NCI-H187 (cell line): ENCODE measurements at regions not wholly inside any gene's neighbourhood (a gene's known extent, or its start where the extent isn't known, plus 50 kb on each side); places are given as distances from the start of the nearest gene placed in this dataset.
"Not testable (repeated sequence)": the region's sequence is repeated elsewhere in the genome, so short reads cannot be mapped to it uniquely, and the experiment has no call there.

ENCODE experiments used
- DNase-seq, 2 experiments: peaks; one replicate each; lab custom pipeline; 2025; lab: John Stamatoyannopoulos, UW

DNA sequence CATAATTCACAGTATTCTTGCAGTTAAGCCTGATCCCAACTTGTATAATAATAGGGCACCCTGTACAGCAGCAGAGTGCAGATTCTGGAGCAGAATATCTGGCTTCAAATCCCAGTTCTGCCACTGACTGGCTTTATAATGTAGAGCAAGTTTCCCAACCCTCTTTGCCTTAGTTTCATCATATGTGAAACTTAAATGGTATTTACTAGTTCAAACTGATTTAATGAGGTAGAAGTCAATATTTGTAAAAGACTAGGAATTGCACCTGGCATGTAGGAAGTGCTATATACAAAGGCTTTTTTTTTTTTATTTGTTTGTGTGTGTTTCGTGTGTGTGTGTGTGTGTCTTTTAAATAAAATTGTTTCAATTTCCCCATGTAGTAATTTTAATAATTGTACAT is 125.9 kb downstream of the CCER1 start:
- no peak for DNase-seq

DNA sequence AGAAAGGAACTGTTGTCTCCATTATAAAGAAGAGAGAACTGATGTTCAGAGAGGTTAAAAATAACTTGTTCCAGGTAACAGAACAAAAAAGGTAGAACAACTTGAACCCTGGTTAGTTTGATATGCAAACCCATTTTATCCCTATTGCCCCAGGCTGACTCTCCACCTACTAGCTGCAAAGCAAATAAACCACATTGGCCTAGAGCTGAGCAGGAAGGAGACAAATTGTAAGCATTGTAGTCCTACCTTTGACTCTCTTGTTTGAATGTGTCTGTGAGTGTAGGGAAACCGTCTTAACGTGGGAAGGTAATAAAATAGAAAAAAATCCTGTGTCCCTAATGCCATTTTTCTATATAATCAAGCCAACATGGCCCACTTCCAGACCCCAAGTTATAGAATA is 126.4 kb downstream of the CCER1 start:
- no peak for DNase-seq

DNA sequence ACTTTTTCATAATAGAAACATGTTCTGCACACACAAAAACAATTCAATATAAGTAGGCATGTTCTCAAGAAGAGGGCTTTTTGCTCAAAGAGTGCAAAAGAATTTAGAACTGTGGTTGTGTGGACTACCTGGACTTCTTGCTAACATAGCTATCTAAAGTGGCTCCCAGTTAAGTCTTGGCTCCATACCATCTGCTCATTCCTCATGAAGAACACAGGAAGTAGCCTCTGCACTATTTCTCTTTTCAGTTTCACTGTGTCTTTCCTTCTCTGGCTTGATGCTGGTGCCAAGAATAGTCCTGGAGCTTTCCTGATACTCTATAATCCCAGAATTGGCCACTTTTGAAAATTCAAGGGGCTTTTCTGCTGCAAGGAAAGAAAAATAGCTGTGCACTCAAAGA is 127.4 kb downstream of the CCER1 start:
- DNase-seq = no peak

DNA sequence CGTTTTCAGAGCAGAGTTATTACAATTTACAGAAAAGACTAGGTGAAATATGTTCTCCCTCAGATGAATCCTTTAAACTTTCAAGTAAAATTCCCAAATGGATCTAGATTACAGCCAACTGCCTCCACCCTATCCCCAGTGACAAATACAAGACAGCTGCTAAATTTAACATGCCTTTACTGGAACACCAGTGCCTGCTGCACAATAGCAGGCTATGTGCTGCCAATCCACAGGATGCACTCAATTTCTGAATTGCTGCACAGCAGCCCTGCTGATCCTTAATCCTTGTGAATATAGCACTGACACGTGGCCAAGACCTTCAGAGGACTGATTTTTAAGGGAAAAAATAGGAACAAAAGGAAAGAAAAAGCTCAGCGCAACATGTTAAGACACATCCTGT is 128.9 kb downstream of the CCER1 start:
- DNase-seq = no peak

DNA sequence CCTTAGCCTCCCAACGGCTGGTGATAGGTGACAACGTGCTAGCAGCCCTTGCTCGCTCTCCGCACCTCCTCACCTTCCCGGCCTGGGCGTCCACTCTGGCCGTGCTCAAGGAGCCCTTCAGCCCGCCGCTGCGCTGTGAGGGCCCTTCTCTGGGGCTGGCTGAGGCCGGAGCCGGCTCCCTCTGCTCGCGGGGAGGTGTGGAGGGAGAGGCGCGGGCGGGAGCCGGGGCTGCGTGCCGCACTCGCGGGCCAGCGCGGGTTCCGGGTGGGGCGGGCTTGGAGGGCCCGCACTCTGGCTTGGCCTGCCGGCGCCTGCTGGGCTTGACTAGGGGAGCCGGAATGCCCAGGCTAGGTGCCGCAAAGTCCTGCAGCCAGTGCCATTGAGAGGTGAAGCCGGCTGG is 131.1 kb downstream of the CCER1 start:
- DNase-seq = no peak

DNA sequence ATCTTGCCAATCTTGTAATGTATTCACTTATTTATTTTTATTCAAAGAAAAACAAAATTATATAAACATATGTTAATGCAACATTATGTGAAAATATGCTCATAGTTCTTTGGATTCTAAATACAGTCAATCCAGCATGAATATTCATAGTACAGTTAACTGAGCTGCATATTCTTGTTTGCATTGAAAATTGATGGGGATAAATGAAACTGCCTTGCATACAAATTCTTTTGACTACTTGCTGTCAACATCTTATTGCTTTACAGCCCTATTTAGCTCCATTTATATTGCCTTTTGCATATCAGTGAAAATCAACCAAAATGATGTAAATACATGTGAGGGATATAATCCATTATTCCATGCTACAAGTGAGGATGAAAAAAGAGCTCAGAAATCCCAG is 135.3 kb downstream of the CCER1 start:
- DNase-seq = no peak

DNA sequence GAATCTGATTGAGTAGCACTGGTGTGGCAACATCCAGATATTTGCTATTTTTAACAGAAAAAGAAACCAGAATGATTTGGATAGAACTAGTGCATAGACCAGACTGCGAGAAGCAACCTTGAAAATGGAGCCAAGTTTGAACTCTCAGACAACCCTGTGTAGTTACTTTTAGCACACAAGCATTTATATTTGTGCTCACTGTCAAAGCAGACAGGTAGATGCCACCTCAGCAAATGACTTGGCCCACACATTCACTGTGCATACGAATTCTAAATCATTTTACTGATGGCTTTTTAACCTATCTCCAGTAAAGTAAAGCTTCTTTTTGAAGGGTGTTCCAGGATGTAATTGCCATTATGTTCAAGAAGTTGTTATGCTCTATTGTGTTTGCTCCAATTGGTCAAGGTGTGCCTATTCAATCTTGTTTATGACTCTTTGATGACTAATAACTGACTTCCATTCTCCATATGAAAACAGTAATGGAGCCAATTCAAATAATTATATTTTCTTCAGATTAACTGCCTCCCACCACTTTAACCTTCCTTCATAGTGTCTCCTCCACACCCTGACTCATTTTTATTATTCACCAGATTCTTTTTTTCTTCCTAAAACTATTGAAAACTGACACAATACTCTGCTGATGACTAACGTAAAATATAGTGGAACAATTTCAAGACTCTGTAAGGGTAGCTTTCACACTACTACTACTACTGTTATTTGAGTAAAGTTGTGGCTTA is 138.5 kb downstream of the CCER1 start:
- DNase-seq = no peak

DNA sequence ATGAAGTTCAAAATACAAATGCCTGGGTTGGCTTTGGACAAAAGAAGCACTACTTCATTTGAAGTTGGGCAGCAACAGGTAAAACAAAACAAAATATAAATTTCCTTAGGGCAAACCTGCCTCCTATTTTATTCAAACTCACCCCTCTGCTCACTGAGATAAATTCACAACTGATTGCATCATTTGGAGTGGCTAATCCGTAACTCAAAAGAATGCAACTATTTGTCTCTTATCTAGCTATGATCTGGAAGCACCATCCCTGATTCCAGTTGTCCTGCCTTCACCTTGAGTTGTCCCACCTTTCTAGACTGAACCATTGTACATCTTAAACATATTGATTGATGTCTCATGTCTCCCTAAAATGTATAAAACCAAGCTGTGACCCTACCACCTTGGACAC is 145.0 kb downstream of the CCER1 start:
- no peak for DNase-seq

DNA sequence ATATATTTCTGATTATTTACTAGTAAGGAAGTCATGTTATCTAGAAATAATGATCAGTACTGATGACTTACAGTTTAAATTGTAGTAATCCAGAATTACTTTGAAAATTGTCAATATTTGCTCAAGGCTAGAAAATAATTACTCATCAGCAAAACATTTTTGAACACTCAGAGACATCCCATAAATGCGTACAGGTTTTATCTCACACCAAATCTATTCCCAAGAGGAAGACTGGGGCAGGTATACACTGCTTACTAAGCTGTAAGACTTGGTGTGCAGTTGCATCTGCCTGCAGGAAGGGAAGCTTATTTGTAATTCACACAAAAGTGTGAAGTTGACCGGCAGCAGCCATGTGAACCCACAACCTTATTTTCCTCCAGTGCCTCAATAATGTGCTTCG is 146.4 kb downstream of the CCER1 start:
- no peak for DNase-seq

DNA sequence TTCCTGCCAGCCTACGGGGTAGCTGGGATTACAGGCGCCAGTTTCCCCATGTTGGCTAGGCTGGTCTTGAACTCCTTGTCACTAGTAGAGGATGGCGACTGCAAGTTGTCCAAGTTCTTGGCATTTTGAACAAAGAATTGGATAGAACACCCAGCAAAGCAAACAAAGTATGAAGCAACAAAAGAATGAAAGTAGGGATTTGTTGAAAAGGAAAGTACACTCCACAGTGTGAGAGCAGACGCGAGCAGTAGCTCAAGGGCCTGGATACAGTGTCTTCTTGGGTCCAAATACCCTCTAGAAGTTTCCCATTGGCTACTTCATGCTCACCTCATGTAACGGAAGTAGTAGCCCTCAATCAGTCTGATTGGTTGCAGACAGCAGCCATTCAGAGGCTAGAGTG is 152.2 kb downstream of the CCER1 start:
- no peak for DNase-seq

DNA sequence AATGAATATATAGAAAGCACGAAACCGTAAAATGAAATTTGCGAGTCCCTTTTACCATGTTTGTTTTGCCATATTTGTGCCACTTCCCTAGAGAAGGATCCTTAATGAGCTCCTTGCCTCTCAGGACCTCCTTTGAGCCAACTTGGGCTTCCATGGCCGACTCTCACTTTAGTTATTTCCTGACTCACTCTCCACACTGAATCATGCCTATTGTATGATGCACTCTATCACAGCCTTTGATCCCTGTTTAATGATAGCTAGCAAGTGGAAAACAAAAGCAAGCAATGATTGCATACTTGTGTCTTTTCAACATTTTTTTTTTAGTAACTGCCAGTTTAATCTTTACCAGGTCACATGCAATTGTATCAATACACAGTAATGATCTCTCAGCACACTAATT is 153.2 kb downstream of the CCER1 start:
- no peak for DNase-seq

DNA sequence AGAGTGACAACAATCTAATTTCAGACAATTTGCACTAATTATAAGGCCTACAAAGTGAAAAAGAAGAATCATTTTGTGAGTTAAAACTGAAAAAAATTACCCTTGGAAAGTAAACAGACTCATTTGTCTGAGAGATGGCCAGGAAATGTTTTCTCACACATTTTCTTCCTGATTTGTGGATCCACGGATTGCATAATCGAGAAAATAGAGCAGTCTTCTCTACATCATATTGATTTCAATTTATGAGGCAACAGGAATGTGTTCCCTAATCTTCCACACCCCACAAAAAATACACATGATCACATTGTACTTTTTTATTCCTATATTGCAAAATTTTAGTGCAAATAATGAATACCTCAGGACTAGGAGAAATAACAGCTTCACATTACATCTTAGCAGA is 160.8 kb downstream of the CCER1 start:
- DNase-seq = no peak

DNA sequence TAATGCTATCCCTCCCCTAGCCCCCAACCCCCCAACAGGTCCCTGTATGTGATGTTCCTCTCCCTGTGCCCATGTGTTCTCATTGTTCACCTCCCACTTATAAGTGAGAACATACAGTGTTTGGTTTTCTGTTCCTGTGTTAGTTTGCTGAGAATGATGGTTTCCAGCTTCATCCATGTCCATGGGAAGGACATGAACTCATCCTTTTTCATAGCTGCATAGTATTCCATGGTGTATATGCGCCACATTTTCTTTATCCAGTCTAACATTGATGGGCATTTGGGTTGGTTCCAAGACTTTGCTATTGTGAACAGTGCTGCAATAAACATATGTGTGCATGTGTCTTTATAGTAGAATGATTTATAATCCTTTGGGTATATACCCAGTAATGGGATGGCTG is 162.3 kb downstream of the CCER1 start:
- DNase-seq = not testable (repeated sequence)

DNA sequence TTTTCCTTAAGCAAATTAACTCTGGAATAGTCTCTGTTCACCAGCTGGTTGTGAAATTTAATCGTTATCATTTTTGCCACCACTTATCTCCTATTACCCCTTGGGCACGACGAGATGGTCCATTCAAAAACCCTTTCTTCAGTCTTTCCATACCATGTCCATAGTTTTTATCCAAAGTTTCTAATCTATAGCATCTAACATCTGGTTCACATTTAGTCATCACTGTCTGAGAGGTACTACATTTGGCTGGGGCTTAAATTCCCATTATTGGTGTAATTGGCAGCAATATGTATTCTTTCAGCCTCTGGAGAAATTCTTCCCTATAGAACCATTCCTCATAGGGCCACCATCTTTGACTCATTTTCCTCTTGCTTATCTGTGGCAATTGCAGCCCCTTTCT is 163.5 kb downstream of the CCER1 start:
- DNase-seq = no peak

DNA sequence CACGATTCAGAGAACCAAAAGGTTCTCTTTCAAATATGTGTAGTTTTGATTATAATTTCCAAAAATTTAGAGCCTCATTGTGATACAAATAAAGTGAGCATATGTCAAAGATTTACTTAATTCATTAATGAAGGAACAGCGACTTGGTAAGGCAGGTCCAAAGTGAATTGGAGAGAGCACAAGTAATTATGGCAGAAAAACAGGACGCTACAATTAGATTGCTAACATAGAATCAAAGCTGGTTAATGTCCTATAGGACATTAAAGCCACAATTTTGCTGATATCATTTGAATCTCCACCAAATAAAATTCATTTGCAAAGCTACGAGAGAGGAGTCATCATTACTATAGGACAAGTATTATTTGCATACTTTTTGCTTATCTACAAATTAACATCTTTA is 164.2 kb downstream of the CCER1 start:
- DNase-seq = no peak

DNA sequence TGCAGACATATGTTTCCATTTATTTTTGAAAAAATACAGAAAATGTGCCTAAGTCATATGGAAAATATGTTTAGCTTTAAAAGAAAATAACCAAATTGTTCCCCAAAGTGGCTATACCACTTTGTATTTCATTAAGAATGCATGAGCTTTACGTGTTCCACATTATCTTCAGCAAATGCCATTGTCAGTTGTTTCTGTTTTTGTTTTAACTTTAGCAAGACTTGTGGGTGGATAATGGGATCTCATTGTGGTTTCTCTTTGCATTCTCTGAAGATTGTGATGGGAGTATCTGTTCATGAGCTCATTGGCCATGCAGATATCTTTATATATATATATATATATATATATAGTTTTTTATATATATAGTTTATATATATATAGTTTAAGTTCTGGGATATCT is 181.5 kb downstream of the CCER1 start:
- no peak for DNase-seq

DNA sequence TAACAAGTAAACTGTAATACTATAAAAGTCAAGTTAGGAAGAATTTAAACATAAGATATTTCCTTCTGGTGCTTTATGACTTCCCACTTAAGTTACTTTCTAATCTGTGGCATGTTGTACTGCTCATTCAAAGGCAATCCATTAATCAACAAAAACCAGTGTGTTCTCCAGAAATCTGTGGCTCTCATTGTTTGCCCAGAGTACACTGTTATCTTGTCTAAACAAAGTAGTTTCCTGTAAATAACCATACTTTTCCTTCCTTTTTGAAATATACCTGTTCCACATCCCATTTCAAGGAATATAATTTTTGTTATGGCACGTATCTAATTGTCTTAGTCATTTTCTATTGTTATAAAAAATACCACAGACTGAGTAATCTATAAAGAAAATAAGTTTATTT is 184.1 kb downstream of the CCER1 start:
- no peak for DNase-seq

DNA sequence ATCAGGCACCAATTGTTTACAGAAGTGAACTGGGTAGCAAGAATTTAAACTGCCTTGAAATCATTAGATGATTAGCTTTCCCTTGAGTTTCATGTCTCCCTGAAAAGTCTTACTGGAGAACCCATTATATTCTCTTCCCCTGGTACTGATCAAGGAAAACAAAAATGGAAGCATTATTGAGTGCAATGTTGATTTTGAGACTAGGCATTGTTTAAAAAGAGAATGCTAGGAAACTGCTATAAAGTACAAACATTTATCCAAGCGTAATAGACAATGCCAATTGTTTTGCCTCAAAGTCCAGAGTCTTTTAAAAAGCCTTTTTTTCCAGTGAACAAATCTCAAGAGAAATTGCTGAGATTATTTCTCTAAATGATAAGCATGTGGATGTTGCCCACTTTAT is 197.0 kb downstream of the CCER1 start:
- no peak for DNase-seq

DNA sequence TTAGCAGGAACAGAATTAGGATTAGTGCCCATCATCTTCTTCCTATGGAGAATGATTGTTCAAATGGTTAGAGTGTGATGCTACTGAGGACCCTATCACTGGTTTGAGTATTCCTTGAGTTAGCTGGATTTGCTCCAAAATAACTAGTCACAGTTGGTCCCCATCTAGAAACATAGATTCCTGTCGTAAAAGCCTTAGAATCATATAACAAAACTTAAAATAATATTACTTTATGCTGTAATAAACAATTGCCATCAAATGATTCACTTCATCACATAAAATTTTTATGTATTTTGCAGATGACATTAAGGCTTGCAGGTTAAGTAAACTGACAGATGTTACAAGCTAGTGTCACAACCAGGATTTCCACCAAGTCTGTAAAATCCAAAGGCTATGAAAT is 209.8 kb downstream of the CCER1 start:
- DNase-seq = no peak

DNA sequence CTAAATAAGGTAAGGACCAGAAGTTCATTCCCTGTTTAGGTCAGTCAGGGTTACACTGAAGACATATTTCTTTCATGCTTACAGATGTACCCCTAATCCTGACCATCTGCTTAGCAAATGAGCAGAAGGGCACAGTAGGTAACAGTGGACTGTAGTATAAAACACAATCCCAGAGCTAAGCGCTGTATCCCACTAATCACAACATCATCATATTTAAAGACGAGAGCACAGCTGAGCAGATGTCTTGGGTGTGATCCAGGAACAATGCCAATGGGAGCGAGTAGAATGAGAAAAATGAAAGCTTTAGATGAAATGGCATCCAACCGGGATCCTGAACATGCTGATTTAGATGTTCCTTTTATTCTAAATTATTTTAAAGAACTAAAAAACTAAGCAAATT is 213.4 kb downstream of the CCER1 start:
- no peak for DNase-seq

DNA sequence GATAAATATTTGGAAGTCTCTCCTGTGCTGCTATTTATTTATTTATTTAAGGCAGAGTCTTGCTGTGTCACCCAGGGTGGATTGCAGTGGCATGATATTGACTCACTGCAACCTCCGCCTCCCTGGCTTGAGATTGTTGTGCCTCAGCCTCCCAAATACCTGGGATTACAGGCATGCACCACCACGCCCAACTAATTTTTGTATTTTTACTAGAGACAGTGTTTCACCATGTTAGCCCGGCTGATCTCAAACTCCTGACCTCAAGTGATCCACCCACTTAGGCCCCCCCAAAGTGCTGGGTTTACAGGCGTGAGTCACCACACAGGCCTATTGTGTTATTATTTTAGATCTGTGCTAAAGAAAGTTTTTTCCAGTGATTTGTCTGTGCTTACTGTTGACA is 225.2 kb downstream of the CCER1 start:
- DNase-seq = no peak

DNA sequence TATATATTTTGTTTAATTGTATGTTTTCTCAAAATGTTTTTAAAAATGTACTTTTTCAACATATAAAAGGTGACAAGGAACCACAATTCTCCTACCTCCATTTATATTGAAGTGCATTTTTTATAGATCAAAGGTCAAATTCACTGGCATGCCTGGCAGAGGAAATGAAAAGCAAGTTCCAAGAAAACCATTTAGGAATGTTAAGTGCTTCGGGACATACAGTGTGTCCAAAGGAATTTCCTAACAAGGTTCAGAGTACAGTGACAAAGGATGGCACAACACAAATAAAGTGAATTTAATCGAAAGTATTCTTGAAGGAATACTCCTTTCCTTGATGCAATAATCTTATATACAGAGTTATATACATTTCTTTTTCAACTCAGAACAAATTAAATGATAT is 242.3 kb downstream of the CCER1 start:
- DNase-seq = no peak

DNA sequence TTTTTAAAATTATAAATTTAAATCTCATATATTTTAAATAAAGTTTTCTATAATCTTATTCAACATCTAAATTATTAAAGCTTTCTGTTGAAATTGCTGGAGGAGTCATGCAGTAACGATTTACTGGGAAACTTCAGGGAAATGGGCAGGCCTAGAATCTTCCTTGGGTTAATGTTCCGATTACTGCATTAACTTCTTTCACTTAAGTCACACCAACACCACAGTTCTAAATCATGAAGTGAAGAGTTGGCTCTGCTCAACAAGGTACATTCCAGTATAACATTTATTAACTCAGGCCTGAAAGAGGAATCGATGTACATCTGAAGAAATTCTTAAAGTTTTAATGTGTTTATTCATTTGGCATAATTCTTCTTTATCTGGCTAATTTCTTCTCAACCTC is 244.3 kb downstream of the CCER1 start:
- DNase-seq = no peak

DNA sequence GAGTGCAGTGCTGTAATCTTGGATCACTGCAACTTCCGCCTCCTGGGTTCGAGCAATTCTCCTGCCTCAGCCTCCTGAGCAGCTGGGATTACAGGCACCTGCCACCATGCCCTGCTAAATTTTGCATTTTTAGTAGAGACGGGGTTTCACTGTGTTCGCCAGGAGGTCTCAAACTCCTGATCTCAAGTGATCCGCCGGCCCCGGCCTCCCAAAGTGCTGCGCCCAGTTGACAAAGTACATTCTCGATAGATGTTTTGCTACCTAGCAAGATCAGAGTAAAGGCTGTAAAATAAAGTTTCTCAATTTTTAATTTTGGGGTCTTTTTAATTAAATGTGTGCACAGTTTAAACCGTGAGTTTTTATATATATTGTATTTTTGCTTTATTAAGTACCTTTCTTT is 248.9 kb downstream of the CCER1 start:
- no peak for DNase-seq

DNA sequence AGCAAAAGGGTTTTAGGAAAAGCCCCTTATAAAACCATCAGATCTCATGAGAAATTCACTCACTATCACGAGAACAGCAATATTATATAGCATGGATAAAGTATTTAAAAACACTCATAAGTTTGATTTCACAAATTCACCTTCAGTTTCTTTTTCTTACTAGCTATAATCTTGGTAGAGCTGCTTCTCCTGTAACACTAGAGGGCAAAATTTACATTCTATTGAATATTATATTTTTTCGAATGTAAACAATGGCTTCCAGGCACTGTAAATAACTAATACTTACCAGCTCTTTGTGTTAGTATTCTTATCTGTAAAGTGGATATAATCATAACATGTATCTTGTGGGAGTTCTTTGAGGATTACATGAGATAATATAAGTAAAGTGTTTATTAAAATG is 259.6 kb downstream of the CCER1 start:
- no peak for DNase-seq
